ENCODE measurements at regions not wholly inside any gene's neighbourhood (a gene's known extent, or its start where the extent isn't known, plus 50 kb on each side); places are given as distances from the start of the nearest gene placed in this dataset.

- no peak for TF ChIP-seq EP300 (IDR thresholded peaks at IDR 0.05)
- no peak for TF ChIP-seq CTCF (IDR thresholded peaks at IDR 0.05)
These were observed 336.4 kb upstream of the BTBD3 start for GRCh38 chr20:11581271-11581670.

Measured in sigmoid colon (tissue), 4 donors.